ENCODE measurements at regions not wholly inside any gene's neighbourhood (a gene's known extent, or its start where the extent isn't known, plus 50 kb on each side); places are given as distances from the start of the nearest gene placed in this dataset.
A peak's percentile ranks its signal among the peaks of the same experiment; 100 is the strongest.

GRCh38 chr6:125499535-125499934, 197.8 kb upstream of the HDDC2 start:
- DNase-seq = no peak

GRCh38 chr6:125503181-125503580, 201.4 kb upstream of the HDDC2 start:
- DNase-seq = no peak

GRCh38 chr6:125507987-125508655, 206.4 kb upstream of the HDDC2 start:
- DNase-seq = peak; percentile 86

- DNase-seq = no peak
Measured at GRCh38 chr6:125508793-125509192, 207.0 kb upstream of the HDDC2 start.

GRCh38 chr6:125509477-125509876, 207.7 kb upstream of the HDDC2 start:
- peak; percentile 61 for DNase-seq

- no peak for DNase-seq
Measured at GRCh38 chr6:125510405-125510804, 208.6 kb upstream of the HDDC2 start.

GRCh38 chr6:125511809-125512396, 210.1 kb upstream of the HDDC2 start:
- peak; percentile 18 for DNase-seq

- peak; percentile 27 for DNase-seq
Measured at GRCh38 chr6:125512621-125513020, 210.9 kb upstream of the HDDC2 start.

- DNase-seq = no peak
Measured at GRCh38 chr6:125513978-125514377, 212.2 kb upstream of the HDDC2 start.

- no peak for DNase-seq
Measured at GRCh38 chr6:125516644-125517043, 214.9 kb upstream of the HDDC2 start.

- DNase-seq = no peak
Measured at GRCh38 chr6:125519367-125519766, 217.6 kb upstream of the HDDC2 start.

GRCh38 chr6:125524356-125524755, 222.6 kb upstream of the HDDC2 start:
- DNase-seq = no peak

GRCh38 chr6:125526007-125526720, 223.3 kb upstream of the HEY2 start:
- DNase-seq = no peak

GRCh38 chr6:125528621-125529041, 220.8 kb upstream of the HEY2 start:
- DNase-seq = peak; percentile 60

GRCh38 chr6:125529061-125529460, 220.4 kb upstream of the HEY2 start:
- DNase-seq = no peak

- DNase-seq = no peak
Measured at GRCh38 chr6:125533710-125534397, 215.6 kb upstream of the HEY2 start.

- DNase-seq = no peak
Measured at GRCh38 chr6:125534430-125535263, 214.8 kb upstream of the HEY2 start.

- DNase-seq = no peak
Measured at GRCh38 chr6:125537090-125537489, 212.3 kb upstream of the HEY2 start.

- no peak for DNase-seq
Measured at GRCh38 chr6:125539892-125540291, 209.5 kb upstream of the HEY2 start.

GRCh38 chr6:125544819-125545218, 204.6 kb upstream of the HEY2 start:
- DNase-seq = no peak

GRCh38 chr6:125546841-125547251, 202.6 kb upstream of the HEY2 start:
- DNase-seq = no peak

- no peak for DNase-seq
Measured at GRCh38 chr6:125547381-125547780, 202.1 kb upstream of the HEY2 start.

Data from NCI-H82 (cell line).